Pancreas (tissue), 10 donors: ENCODE measurements at regions not wholly inside any gene's neighbourhood (a gene's known extent, or its start where the extent isn't known, plus 50 kb on each side); places are given as distances from the start of the nearest gene placed in this dataset.

Source experiments
- ATAC-seq, 4 donors: fragments of 200-7000 bp; cut with Tn5 transposase; one replicate each; pipeline versions ENCODE4 v1.8.0 to v1.9.1; 2020; ENCODE audit warnings: mild to moderate bottlenecking in 4 of 4, moderate library complexity in 4 of 4
- DNase-seq, 6 donors: peaks; one replicate each; pipeline ENCODE4 v3.0.0-alpha.2; 2020
- FAIRE-seq: peaks from 2 replicates; lab custom pipeline; 2012; peaks lifted over from hg19 to GRCh38; lab: Jason Lieb, UNC
- H3K27ac ChIP-seq, 4 donors: fragments of 200-600 bp; sonication (generic); 1 replicate in 3 of 4; 2 replicates in 1 of 4; pipeline versions ENCODE4 v1.5.0 to v1.8.0; 2020
- H3K27me3 ChIP-seq, 4 donors: fragments of 200-600 bp; one replicate each; pipeline ENCODE4 v1.8.0; 2021
- H3K36me3 ChIP-seq, 3 donors: fragments of 200-600 bp; sonication (generic) in 1 of 3; one replicate each; pipeline versions ENCODE4 v1.5.0 to v1.8.0; 2020 to 2021
- H3K4me1 ChIP-seq, 3 donors: fragments of 200-600 bp; one replicate each; pipeline ENCODE4 v1.8.0; 2021
- H3K4me3 ChIP-seq, 4 donors: fragments of 200-600 bp; sonication (generic) in 2 of 4; one replicate each; pipeline versions ENCODE4 v1.5.0 to v1.8.0; 2020 to 2021
- H3K9me3 ChIP-seq, 4 donors: fragments of 200-600 bp; one replicate each; pipeline ENCODE4 v1.8.0; 2021
- CTCF ChIP-seq, 4 donors: fragments of 200-600 bp; sonication (generic) in 3 of 4; IDR thresholded peaks; one replicate each; pipeline versions ENCODE4 v1.5.0 to v1.8.0; 2021; ENCODE audit warnings: antibody characterized with exemption in 4 of 4
- WGBS, 2 donors: extraction: QIAGEN DNeasy Blood & Tissue Kit; methylation state at CpG; one replicate each; pipeline ENCODE4 v1.1.7; 2013; 5-methylcytosine and 5-hydroxymethylcytosine counted together
- intact Hi-C, 3 donors: fragments of 100-400 bp; cut with DNase I; formaldehyde crosslinking; loops; one replicate each; pipeline versions ENCODE4 v1.11.1 to v1.14.2; 2022
- donor health status: healthy with polysubstance abuse.
- donor health status: DM: no; HTN: no; CAD: no; lungs with moderate emphysema.
- donor health status: DM: no; HTN: no; CAD: no.
- donor health status: control.
- donor health status: control.
- donor health status: Bipolar disorder and iron deficiency.
- donor health status: DM: yes; HTN: yes; CAD: no.
- donor health status: DM: no; HTN: no; CAD: no.
- donor health status: DM: no; HTN: no; CAD: no.
- donor health status: DM: yes; HTN: yes; CAD: no.

- no peaks in the 10 kb centered on the region for H3K36me3 ChIP-seq
- H3K27ac ChIP-seq, result no peak overlapping the region
- no peaks in the 10 kb centered on the region for H3K4me1 ChIP-seq
- 84 to 91% methylated on average over 2 of the region's 2 CpGs for WGBS, 2 donors
- DNase-seq (no peak), ATAC-seq (no peak), FAIRE-seq (no peak)
- no peak overlapping the region for H3K4me3 ChIP-seq
- TF ChIP-seq CTCF (IDR thresholded peaks at IDR 0.05), result no peak
- no peaks in the 10 kb centered on the region for H3K9me3 ChIP-seq
- intact Hi-C loops, result no loop called here
- no peaks in the 10 kb centered on the region for H3K27me3 ChIP-seq
Measured at GRCh38 chr1:235017719-235018118, 110.9 kb downstream of the TOMM20 start.

GRCh38 chr1:235017191-235017590 is 111.4 kb downstream of the TOMM20 start:
- Histone ChIP-seq H3K4me3 (no peak overlapping the region), H3K9me3 (no peaks in the 10 kb centered on the region), H3K27ac (no peak overlapping the region), H3K4me1 (no peaks in the 10 kb centered on the region), H3K36me3 (no peaks in the 10 kb centered on the region), H3K27me3 (no peaks in the 10 kb centered on the region)
- TF ChIP-seq CTCF (IDR thresholded peaks at IDR 0.05), result no peak
- FAIRE-seq (no peak), ATAC-seq (no peak), DNase-seq (no peak)
- WGBS, 2 donors, result 89 to 96% methylated on average over 4 of the region's 4 CpGs
- intact Hi-C loops, result no loop called here

GRCh38 chr1:235015291-235015985 is 113.2 kb downstream of the TOMM20 start:
- FAIRE-seq (no peak), ATAC-seq (no peak), DNase-seq (no peak)
- H3K4me3 ChIP-seq, result no peak overlapping the region
- H3K27me3 ChIP-seq, result no peaks in the 10 kb centered on the region
- intact Hi-C loops, result no loop called here
- WGBS, 2 donors, result 95 to 96% methylated on average over 6 of the region's 6 CpGs
- H3K27ac ChIP-seq, result no peak overlapping the region
- TF ChIP-seq CTCF (IDR thresholded peaks at IDR 0.05), result no peak
- no peaks in the 10 kb centered on the region for H3K4me1 ChIP-seq
- no peaks in the 10 kb centered on the region for H3K36me3 ChIP-seq
- no peaks in the 10 kb centered on the region for H3K9me3 ChIP-seq

- WGBS, 2 donors, result 98 to 100% methylated on average over 2 of the region's 2 CpGs
- Histone ChIP-seq H3K27ac (no peak overlapping the region), H3K36me3 (no peaks in the 10 kb centered on the region), H3K4me3 (no peak overlapping the region), H3K4me1 (no peaks in the 10 kb centered on the region), H3K27me3 (no peaks in the 10 kb centered on the region), H3K9me3 (no peaks in the 10 kb centered on the region)
- ATAC-seq (no peak), FAIRE-seq (no peak), DNase-seq (no peak)
- intact Hi-C loops, result no loop called here
- no peak for TF ChIP-seq CTCF (IDR thresholded peaks at IDR 0.05)
Measured at GRCh38 chr1:235014756-235015155, 113.9 kb downstream of the TOMM20 start.

GRCh38 chr1:235013512-235013911 is 115.1 kb downstream of the TOMM20 start:
- no peaks in the 10 kb centered on the region for H3K9me3 ChIP-seq
- FAIRE-seq (no peak), ATAC-seq (peak in 1 of 4 donors; percentile 35), DNase-seq (peak in 1 of 6 donors; percentile 44)
- intact Hi-C loops, result no loop called here
- H3K4me1 ChIP-seq, result no peaks in the 10 kb centered on the region
- no peaks in the 10 kb centered on the region for H3K27me3 ChIP-seq
- H3K4me3 ChIP-seq, result no peak overlapping the region
- no peaks in the 10 kb centered on the region for H3K36me3 ChIP-seq
- TF ChIP-seq CTCF (IDR thresholded peaks at IDR 0.05), result no peak
- peak overlapping the region in 1 of 4 donors; percentile 23 for H3K27ac ChIP-seq
- 92 to 95% methylated on average over 3 of the region's 3 CpGs for WGBS, 2 donors
